Vagina (tissue), 2 donors: ENCODE measurements at regions not wholly inside any gene's neighbourhood (a gene's known extent, or its start where the extent isn't known, plus 50 kb on each side); places are given as distances from the start of the nearest gene placed in this dataset.

Experiments used
- CTCF ChIP-seq, 3 experiments: fragments of 450-650 bp in 2 of 3; fragments of 200-600 bp in 1 of 3; sonication (generic) in 1 of 3; IDR thresholded peaks; one replicate each; pipeline ENCODE4 v1.5.1; 2017 to 2019; ENCODE audit warnings: antibody characterized with exemption in 3 of 3, mild to moderate bottlenecking in 2 of 3, moderate library complexity in 2 of 3
- POLR2A ChIP-seq, 2 donors: fragments of 450-650 bp; IDR thresholded peaks; one replicate each; pipeline ENCODE4 v1.6.1; 2017; ENCODE audit warnings: antibody characterized with exemption in 2 of 2, mild to moderate bottlenecking in 2 of 2, moderate library complexity in 2 of 2
- POLR2AphosphoS5 ChIP-seq, 2 donors: sonication (generic); formaldehyde crosslinking; IDR thresholded peaks; one replicate each; pipeline ENCODE4 v1.9.0; 2017; ENCODE audit warnings: antibody characterized with exemption in 2 of 2, mild to moderate bottlenecking in 2 of 2, low read depth in 1 of 2; ENCODE audit not compliant: insufficient read depth in 1 of 2

- TF ChIP-seq CTCF (IDR thresholded peaks at IDR 0.05) (no peak), POLR2A (IDR thresholded peaks at IDR 0.05) (no peak), POLR2AphosphoS5 (IDR thresholded peaks at IDR 0.05; ENCODE audit: insufficient read depth in 1 of 2, low read depth in 1 of 2) (no peak)
These were observed 173.5 kb upstream of the OBI1 start for GRCh38 chr13:78832461-78832860.
